ENCODE measurements at regions not wholly inside any gene's neighbourhood (a gene's known extent, or its start where the extent isn't known, plus 50 kb on each side); places are given as distances from the start of the nearest gene placed in this dataset.

GRCh38 chr3:103389356-103389755, 954.5 kb downstream of the ZPLD1 start:
- DNase-seq (ENCODE audit: low read depth): no peak
- H3K4me3 ChIP-seq (ENCODE audit: low read depth, low read length): no peak overlapping the region
- TF ChIP-seq, protein P1, sequence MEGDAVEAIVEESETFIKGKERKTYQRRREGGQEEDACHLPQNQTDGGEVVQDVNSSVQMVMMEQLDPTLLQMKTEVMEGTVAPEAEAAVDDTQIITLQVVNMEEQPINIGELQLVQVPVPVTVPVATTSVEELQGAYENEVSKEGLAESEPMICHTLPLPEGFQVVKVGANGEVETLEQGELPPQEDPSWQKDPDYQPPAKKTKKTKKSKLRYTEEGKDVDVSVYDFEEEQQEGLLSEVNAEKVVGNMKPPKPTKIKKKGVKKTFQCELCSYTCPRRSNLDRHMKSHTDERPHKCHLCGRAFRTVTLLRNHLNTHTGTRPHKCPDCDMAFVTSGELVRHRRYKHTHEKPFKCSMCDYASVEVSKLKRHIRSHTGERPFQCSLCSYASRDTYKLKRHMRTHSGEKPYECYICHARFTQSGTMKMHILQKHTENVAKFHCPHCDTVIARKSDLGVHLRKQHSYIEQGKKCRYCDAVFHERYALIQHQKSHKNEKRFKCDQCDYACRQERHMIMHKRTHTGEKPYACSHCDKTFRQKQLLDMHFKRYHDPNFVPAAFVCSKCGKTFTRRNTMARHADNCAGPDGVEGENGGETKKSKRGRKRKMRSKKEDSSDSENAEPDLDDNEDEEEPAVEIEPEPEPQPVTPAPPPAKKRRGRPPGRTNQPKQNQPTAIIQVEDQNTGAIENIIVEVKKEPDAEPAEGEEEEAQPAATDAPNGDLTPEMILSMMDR (IDR thresholded peaks at IDR 0.05; ENCODE audit: control insufficient read depth, extremely low read depth, insufficient read depth): no peak

- TF ChIP-seq, protein P1 (IDR thresholded peaks at IDR 0.05; ENCODE audit: control insufficient read depth, extremely low read depth, insufficient read depth): no peak
- no peak overlapping the region for H3K4me3 ChIP-seq (ENCODE audit: low read depth, low read length)
- DNase-seq (ENCODE audit: low read depth): no peak
These were observed 958.8 kb downstream of the ZPLD1 start for GRCh38 chr3:103393395-103394186.

- no peak overlapping the region for H3K4me3 ChIP-seq (ENCODE audit: low read depth, low read length)
- DNase-seq (ENCODE audit: low read depth): no peak
- TF ChIP-seq, protein P1 (IDR thresholded peaks at IDR 0.05; ENCODE audit: control insufficient read depth, extremely low read depth, insufficient read depth): no peak
These were observed 968.4 kb downstream of the ZPLD1 start for GRCh38 chr3:103403191-103403590.

- TF ChIP-seq, protein P1 (IDR thresholded peaks at IDR 0.05; ENCODE audit: control insufficient read depth, extremely low read depth, insufficient read depth): no peak
- no peak overlapping the region for H3K4me3 ChIP-seq (ENCODE audit: low read depth, low read length)
- DNase-seq (ENCODE audit: low read depth): no peak
These were observed 971.6 kb downstream of the ZPLD1 start for GRCh38 chr3:103406320-103406850.

GRCh38 chr3:103410231-103410630, 975.4 kb downstream of the ZPLD1 start:
- DNase-seq (ENCODE audit: low read depth): no peak
- TF ChIP-seq, protein P1 (IDR thresholded peaks at IDR 0.05; ENCODE audit: control insufficient read depth, extremely low read depth, insufficient read depth): no peak
- H3K4me3 ChIP-seq (ENCODE audit: low read depth, low read length): no peak overlapping the region

- no peak for DNase-seq (ENCODE audit: low read depth)
- TF ChIP-seq, protein P1 (IDR thresholded peaks at IDR 0.05; ENCODE audit: control insufficient read depth, extremely low read depth, insufficient read depth): no peak
- H3K4me3 ChIP-seq (ENCODE audit: low read depth, low read length): no peak overlapping the region
These were observed 986.6 kb downstream of the ZPLD1 start for GRCh38 chr3:103421460-103421859.
